HL-60 (cell line): ENCODE measurements at regions not wholly inside any gene's neighbourhood (a gene's known extent, or its start where the extent isn't known, plus 50 kb on each side); places are given as distances from the start of the nearest gene placed in this dataset.

ENCODE experiments used
- CTCF ChIP-seq: IDR thresholded peaks from one replicate; pipeline ENCODE4 v1.5.1; 2011; ENCODE audit warnings: low read length, control low read depth, inconsistent platforms; ENCODE audit not compliant: insufficient read depth
- SPI1 ChIP-seq: IDR thresholded peaks from 2 replicates; pipeline ENCODE4 v1.6.1; 2012; ENCODE audit warnings: low read depth, mild to moderate bottlenecking, borderline replicate concordance

GRCh38 chr11:69947793-69948255, 128.6 kb upstream of the FGF3 start:
- TF ChIP-seq CTCF (no peak), SPI1 (no peak)
